NCI-H526 (cell line): ENCODE measurements at regions not wholly inside any gene's neighbourhood (a gene's known extent, or its start where the extent isn't known, plus 50 kb on each side); places are given as distances from the start of the nearest gene placed in this dataset.

ENCODE experiments used
- DNase-seq, 2 experiments: peaks; one replicate each; lab custom pipeline; 2025; lab: John Stamatoyannopoulos, UW

DNA sequence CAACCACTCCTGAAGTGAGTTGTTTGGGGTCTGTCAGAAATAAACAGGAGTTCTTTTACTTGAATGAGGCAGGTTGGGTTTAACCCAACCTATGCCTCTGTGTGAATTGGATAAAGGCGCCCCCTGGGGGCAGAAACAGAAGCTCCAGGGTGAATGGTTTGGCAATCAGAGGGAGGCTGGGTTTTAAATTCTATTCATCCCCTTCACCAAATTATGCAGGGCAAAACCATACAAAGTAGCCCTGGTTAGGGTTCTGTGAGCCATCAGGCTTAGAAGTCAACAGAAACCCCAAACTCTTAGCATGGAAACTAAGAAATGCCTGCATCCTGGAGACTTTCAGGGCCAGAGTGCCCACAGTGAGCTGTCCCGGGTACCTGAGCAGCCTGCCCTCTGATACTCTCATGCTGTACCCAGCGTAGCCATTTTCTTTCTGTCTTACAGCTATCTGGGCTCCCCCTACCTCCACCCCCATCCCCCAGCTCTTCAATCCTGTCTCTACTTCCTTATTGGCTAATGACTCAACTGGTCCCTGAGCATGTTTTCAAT lies 241.5 kb downstream of the ICOS start:
- peak in 1 of 2 experiments; percentile 41 for DNase-seq

- peak in 1 of 2 experiments; percentile 12 for DNase-seq
These were observed 244.1 kb downstream of the ICOS start for GRCh38 chr2:204180649-204181048.

DNA sequence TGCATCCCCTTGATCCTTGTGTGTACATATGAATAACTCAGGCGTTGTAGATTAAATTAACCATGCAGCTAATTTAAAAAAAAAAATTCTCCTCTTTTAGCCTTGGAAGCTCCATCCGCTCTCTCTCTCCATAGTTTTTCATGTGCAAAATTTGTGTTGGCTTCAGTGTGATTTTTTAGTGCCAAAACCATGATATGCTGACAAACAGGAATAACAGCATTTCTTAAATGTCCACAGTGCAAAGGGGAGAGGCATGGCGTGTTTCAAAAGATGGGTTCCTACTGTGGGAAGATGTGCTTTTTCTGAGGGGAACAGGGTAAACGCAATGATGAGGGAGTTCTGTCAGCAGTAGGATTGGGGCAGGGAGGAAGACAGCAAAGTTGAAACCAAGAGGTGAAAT lies 247.0 kb downstream of the ICOS start:
- DNase-seq, result no peak

GRCh38 chr2:204184226-204184625 lies 247.7 kb downstream of the ICOS start:
- DNase-seq, result no peak

DNA sequence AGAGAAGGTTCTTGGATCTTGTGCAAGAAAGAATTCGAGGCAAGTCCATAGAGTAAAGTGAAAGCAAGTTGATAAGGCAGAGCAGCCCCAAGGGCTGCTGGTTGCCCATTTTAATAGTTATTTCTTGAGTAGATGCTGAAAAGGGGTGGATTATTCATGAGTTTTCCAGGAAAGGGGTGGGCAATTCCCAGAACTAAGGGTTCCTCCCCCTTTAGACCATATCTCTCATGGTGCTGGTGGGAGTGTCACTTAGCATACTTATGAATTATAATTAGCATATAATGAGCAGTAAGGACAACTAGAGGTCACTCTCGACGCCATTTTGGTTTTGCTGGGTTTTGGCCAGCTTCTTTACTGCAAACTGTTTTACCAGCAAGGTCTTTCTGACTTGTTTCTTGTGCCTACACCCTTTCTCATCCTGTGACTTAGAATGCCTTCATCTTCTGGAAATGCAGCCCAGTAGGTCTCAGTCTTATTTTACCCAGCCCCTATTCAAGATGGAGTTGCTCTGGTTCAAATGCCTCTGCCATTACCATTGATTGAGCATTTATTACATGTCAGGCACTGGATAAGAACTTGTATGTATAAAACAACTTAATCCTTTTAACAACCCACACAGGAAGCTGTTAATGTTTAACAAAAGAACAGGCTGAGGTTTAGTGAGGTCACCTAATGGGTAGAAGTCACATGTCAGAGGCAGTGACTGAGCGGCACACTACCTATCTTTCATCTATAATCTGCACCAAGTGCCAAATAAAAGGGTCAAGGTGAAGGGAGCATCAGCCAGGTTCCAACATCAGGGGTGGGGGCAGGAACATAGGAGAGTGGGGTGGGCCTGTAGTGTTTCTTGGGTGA lies 250.9 kb downstream of the ICOS start:
- no peak for DNase-seq

- DNase-seq, result no peak
These were observed 255.0 kb downstream of the ICOS start for GRCh38 chr2:204191574-204191973.

GRCh38 chr2:204195498-204195897 lies 258.9 kb downstream of the ICOS start:
- DNase-seq, result no peak

- DNase-seq, result no peak
These were observed 260.9 kb downstream of the ICOS start for GRCh38 chr2:204197336-204198005.

DNA sequence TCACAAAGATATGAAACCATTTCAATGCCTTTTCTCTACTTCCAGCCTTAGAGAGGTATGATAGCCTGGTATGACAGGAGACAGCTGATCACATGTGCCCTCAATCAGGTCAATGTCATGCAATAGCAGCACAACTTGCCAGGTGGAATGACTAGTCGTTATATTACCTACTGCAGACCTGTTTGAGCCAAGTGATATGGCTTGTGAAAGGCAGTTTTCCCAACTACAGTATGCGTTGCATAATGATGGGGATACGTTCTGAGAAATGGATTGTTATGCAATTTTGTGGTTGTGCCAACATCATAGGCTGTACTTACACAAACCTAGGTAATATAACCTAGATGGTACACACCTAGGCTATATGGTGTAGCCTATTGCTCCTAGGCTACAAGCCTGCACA lies 262.8 kb downstream of the ICOS start:
- DNase-seq, result no peak

DNA sequence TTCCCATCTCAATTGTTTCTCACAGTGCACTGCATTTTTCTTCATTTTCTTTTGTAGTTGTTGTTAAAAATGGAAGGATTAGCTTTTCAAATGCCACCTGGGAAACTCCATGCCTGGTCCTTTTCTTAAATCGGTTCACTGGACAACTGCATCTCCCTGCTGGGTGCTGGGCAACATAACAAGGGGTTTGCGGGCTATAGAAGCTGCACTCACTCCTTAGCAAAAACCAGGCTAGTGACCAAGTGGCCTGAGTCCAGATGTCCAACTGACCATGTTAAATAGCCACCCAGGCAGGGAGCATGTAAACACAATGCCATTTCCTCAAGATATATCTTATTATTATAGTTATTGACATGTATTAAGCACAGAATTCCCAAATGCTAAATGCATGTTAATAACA lies 264.9 kb downstream of the ICOS start:
- DNase-seq, result no peak

DNA sequence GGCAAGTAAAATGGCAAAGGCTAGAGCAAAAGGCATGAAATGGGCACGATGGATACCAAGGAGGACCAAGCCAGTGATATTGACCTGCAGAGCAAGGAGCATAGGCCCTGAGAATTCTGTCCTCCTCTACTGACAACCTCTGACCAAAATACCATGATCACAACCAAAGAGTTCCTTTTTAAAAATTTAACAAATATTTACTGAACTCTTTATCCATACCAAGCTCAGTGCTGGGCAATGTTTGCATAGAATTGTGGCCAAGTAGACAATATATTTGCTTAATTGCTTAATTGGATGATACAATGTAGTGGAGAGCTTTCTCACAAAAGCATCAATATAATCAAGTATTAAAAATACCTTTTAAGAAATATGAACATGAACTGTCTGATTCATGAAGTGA lies 265.7 kb downstream of the ICOS start:
- no peak for DNase-seq

- DNase-seq, result no peak
These were observed 267.1 kb downstream of the ICOS start for GRCh38 chr2:204203704-204204103.

DNA sequence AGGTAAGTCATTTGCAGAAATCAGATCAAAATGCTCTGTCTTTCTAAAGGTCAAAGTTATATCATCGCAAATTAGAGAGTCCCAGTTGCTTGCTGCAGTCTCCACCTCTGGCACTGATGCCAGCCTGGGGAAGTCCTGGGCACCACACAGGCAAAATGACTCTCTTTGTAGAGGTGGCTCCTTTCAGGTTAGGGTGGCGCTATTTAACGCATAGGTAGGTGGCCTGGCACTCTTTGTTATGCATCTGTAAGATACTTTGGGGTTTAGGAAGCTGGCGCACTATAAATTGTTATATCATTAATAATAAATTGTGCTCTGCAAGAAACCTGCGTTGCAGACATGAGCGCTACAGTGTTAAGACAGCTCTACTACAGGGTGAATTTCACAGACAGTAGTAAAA lies 268.5 kb downstream of the ICOS start:
- no peak for DNase-seq

DNA sequence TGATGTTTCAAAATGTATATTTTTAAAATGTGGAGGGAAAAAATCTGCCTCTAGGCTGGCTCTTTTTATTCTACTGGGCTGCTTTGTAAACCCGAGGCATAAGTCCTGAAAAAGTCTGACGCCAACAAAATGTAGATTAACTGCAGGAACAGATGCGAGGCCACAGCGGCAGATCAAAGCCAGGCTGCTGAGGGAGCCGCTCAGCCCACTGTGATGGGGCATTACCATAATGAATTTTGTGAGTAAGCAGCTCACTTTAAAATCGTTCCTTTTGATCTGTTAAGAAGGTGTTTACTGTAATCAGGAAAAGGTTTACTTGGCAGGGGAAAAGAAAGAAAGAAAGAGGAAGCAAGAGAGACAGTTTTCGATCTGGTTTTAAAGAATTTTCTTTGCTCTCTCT lies 269.0 kb downstream of the ICOS start:
- DNase-seq, result no peak

DNA sequence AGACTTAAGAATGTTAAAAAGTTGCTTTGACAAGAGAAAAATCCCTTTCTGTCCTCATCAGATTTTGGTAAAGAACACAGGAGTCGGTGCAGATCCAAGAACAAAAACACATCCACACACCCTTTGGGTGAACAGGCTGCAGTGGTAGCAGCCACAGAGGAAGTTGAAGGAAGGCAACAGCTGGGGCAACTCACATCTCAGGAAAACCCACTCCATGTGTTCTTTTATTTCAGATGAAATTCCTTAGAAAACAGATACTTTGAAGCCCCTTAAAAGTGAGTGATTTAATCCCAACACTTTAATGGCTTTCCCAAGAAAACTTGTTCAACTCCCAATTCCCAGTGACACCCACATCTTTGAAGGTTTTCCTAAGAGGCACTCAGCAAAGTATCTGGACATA lies 271.3 kb downstream of the ICOS start:
- no peak for DNase-seq

DNA sequence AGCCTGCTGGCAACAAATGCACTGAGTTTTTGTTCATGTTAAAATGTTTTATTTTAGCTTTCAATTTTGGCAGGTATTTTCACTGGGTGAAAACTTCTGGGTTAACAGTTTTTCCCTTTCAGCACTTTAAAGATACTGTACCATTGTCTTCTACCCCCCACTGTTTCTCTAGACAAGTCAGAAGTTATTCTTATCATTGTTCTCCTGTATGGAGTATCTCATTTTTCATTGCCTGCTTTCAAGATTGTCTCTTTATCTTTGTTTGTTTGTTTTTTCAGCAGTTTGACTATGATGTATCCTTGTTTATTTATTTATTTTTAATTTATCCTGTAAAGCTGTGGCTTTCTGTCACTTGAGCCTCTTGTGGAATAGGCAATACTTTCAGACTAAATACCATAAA lies 277.0 kb downstream of the ICOS start:
- DNase-seq, result no peak

- DNase-seq, result no peak
These were observed 281.5 kb downstream of the ICOS start for GRCh38 chr2:204218040-204218439.

DNA sequence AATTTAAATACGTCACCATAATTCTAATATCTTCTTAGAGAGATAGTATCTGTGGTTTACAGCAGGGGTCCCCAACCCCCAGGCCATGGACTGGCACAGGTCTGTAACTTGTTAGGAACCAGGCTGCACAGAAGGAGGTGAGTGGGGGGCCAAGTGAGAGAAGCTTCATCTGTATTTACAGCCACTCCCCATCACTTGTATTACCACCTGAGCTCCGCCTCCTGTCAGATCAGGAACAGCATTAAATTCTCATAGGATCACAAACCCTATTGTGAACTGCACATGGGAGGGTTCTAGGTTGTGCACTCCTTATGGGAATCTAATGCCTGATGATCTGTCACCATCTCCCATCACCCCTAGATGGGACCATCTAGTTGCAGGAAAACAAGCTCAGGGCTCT lies 282.6 kb downstream of the ICOS start:
- no peak for DNase-seq

GRCh38 chr2:204220896-204221295 lies 284.3 kb downstream of the ICOS start:
- no peak for DNase-seq

DNA sequence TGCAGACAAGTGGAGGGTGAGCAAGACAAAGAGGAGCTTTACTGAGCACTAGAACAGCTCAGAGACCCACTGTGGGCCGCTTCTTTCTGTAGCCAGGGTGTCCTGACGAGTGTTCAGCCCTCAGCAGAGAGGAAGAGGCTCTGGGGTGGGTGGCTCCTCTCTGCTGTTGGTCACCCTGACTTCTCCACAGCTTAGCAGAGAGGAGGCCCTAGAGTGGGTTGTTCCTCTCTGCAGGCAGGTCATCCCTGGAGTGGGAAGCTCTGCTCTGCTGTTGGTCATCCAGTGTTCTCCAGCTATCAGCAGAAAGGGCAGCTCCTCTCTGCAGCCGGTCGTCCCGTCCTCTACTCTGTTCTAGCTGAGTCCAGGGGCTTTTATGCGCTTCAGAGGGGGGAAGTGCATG lies 286.5 kb downstream of the ICOS start:
- no peak for DNase-seq

DNA sequence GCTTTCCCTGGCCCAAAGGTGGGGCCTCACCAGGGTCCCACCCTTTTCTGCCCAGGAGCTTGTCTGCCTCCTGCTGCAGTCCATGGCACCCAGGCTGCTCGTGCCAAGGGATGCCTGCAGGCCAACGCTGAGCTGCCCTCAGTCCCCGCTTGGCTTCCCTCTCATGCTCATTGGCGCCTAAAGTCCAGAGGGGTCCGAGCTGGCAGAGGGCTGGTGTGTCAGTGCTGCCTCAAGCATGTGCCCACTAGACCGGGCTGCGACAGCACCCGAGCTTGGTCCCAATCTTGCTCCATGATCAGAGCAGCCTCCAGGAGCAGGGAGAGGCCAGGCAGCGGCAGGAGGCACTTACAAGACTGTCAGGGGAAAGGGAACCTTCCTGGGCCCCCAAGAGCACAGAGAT lies 287.0 kb downstream of the ICOS start:
- DNase-seq, result no peak

GRCh38 chr2:204225671-204226073 lies 289.1 kb downstream of the ICOS start:
- peak; percentile 32 to 46 for DNase-seq

GRCh38 chr2:204226305-204226880 lies 289.8 kb downstream of the ICOS start:
- no peak for DNase-seq
